ENCODE measurements at regions not wholly inside any gene's neighbourhood (a gene's known extent, or its start where the extent isn't known, plus 50 kb on each side); places are given as distances from the start of the nearest gene placed in this dataset.

DNA sequence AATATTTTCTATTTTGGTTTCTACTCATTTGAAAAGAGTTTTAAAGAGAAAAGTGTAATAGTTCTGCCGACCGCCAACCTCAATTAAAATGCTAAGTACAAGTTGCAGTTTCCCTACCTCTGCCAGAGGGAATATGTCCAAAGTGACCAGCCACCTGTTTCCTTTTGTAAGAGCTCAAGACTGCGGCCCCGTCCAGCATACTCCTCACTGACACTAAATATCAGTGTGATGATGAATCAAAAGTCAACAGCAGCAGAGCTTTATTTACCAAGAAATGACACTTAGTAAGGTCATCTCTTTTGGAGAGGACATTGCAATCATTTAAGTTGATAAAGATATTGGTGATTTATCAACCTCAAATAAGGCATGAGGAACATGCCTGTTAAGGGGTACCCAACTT lies 57.4 kb upstream of the NRIP1 start:
- Histone ChIP-seq H3K9ac (ENCODE audit: low read depth, low read length) (no peak overlapping the region), H3K79me2 (ENCODE audit: insufficient read depth, low read length) (no peaks in the 10 kb centered on the region), H3K27ac (ENCODE audit: low read length) (no peak overlapping the region), H3K4me1 (ENCODE audit: insufficient read depth, low read length) (no peaks in the 10 kb centered on the region), H4K20me1 (ENCODE audit: insufficient read depth, low read length) (no peaks in the 10 kb centered on the region), H3K9me3 (ENCODE audit: insufficient read depth, low read length, severe bottlenecking) (no peaks in the 10 kb centered on the region), H2AFZ (ENCODE audit: low read depth, low read length) (no peak overlapping the region), H3K36me3 (ENCODE audit: insufficient read depth, low read length) (no peaks in the 10 kb centered on the region), H3K4me2 (ENCODE audit: insufficient read depth, low read length) (no peak overlapping the region), H3K27me3 (ENCODE audit: insufficient read depth, low read length, poor library complexity) (no peaks in the 10 kb centered on the region), H3K4me3 (ENCODE audit: low read depth in 1 of 2, low read length in 2 of 2) (no peak overlapping the region)
- ATAC-seq (ENCODE audit: insufficient read depth, low read depth) = no peak
- DNase-seq = no peak
- TF ChIP-seq EZH2 (IDR thresholded peaks at IDR 0.05; ENCODE audit: borderline replicate concordance, low read depth, low read length, severe bottlenecking) = no peak
- TF ChIP-seq, protein P1, sequence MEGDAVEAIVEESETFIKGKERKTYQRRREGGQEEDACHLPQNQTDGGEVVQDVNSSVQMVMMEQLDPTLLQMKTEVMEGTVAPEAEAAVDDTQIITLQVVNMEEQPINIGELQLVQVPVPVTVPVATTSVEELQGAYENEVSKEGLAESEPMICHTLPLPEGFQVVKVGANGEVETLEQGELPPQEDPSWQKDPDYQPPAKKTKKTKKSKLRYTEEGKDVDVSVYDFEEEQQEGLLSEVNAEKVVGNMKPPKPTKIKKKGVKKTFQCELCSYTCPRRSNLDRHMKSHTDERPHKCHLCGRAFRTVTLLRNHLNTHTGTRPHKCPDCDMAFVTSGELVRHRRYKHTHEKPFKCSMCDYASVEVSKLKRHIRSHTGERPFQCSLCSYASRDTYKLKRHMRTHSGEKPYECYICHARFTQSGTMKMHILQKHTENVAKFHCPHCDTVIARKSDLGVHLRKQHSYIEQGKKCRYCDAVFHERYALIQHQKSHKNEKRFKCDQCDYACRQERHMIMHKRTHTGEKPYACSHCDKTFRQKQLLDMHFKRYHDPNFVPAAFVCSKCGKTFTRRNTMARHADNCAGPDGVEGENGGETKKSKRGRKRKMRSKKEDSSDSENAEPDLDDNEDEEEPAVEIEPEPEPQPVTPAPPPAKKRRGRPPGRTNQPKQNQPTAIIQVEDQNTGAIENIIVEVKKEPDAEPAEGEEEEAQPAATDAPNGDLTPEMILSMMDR (IDR thresholded peaks at IDR 0.05; ENCODE audit: borderline replicate concordance, extremely low read depth, low read length, poor library complexity, severe bottlenecking) = no peak

DNA sequence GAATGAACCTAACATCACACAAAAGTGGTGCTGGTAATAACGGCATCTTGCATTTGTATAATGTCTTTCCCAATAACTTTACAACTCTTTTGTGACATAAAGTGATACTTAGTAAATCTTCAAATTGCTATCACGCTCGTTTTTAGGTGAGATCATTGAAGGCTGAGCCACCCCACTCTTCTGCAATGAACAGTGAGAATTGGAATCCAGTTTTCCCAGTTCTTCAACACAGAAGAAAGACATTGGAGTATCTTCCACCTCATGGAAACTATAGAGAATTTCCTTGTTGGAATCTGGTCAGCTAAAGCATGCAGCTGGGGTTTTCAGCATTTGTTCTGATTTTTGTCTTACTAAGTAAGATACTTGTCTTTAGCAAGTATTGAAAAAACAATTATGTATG lies 59.9 kb upstream of the NRIP1 start:
- Histone ChIP-seq H3K4me3 (ENCODE audit: low read depth in 1 of 2, low read length in 2 of 2) (no peak overlapping the region), H3K27ac (ENCODE audit: low read length) (no peak overlapping the region), H3K36me3 (ENCODE audit: insufficient read depth, low read length) (no peaks in the 10 kb centered on the region), H4K20me1 (ENCODE audit: insufficient read depth, low read length) (no peaks in the 10 kb centered on the region), H3K79me2 (ENCODE audit: insufficient read depth, low read length) (no peaks in the 10 kb centered on the region), H3K4me1 (ENCODE audit: insufficient read depth, low read length) (no peaks in the 10 kb centered on the region), H3K27me3 (ENCODE audit: insufficient read depth, low read length, poor library complexity) (no peaks in the 10 kb centered on the region), H3K9ac (ENCODE audit: low read depth, low read length) (no peak overlapping the region), H3K9me3 (ENCODE audit: insufficient read depth, low read length, severe bottlenecking) (no peaks in the 10 kb centered on the region), H2AFZ (ENCODE audit: low read depth, low read length) (no peak overlapping the region), H3K4me2 (ENCODE audit: insufficient read depth, low read length) (no peak overlapping the region)
- TF ChIP-seq, protein P1 (IDR thresholded peaks at IDR 0.05; ENCODE audit: borderline replicate concordance, extremely low read depth, low read length, poor library complexity, severe bottlenecking) = no peak
- TF ChIP-seq EZH2 (IDR thresholded peaks at IDR 0.05; ENCODE audit: borderline replicate concordance, low read depth, low read length, severe bottlenecking) = no peak
- DNase-seq (no peak), ATAC-seq (ENCODE audit: insufficient read depth, low read depth) (no peak)

DNA sequence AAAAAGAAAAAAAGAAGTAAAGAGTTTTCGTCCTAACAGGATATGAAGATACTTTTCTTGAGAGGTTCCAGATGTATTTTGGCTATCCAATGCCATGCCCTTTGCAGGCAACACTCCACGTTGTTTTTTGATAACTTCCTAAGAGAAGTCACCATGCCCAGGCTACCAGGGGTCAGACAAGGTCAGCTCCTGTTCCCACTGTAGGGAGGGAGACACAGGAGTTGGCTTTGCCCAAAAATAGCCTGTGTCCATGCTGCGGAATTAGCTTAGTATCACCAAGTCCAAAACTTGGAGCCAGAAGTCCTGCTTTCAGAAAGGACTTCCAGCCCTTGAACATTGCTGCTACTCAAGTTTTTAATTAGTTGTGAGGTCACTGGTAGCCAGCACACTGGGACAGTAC lies 62.1 kb upstream of the NRIP1 start:
- ATAC-seq (ENCODE audit: insufficient read depth, low read depth) = no peak
- no peak overlapping the region for H3K4me2 ChIP-seq (ENCODE audit: insufficient read depth, low read length)
- H3K27me3 ChIP-seq (ENCODE audit: insufficient read depth, low read length, poor library complexity) = no peaks in the 10 kb centered on the region

More for the DNA sequence above, 62.1 kb upstream of the NRIP1 start:
- no peaks in the 10 kb centered on the region for H3K36me3 ChIP-seq (ENCODE audit: insufficient read depth, low read length)
- H3K79me2 ChIP-seq (ENCODE audit: insufficient read depth, low read length) = no peaks in the 10 kb centered on the region
- H3K4me1 ChIP-seq (ENCODE audit: insufficient read depth, low read length) = no peaks in the 10 kb centered on the region
- H3K27ac ChIP-seq (ENCODE audit: low read length) = no peak overlapping the region
- TF ChIP-seq, protein P1 (IDR thresholded peaks at IDR 0.05; ENCODE audit: borderline replicate concordance, extremely low read depth, low read length, poor library complexity, severe bottlenecking) = no peak
- no peak for TF ChIP-seq EZH2 (IDR thresholded peaks at IDR 0.05; ENCODE audit: borderline replicate concordance, low read depth, low read length, severe bottlenecking)
- DNase-seq = no peak
- no peak overlapping the region for H3K4me3 ChIP-seq (ENCODE audit: low read depth in 1 of 2, low read length in 2 of 2)
- no peak overlapping the region for H3K9ac ChIP-seq (ENCODE audit: low read depth, low read length)
- no peaks in the 10 kb centered on the region for H4K20me1 ChIP-seq (ENCODE audit: insufficient read depth, low read length)
- H2AFZ ChIP-seq (ENCODE audit: low read depth, low read length) = no peak overlapping the region
- H3K9me3 ChIP-seq (ENCODE audit: insufficient read depth, low read length, severe bottlenecking) = no peaks in the 10 kb centered on the region

Measured in DND-41 (cell line).